Mammary epithelial cell (primary cell): ENCODE measurements at regions not wholly inside any gene's neighbourhood (a gene's known extent, or its start where the extent isn't known, plus 50 kb on each side); places are given as distances from the start of the nearest gene placed in this dataset.

Experiments
- CTCF ChIP-seq, 2 donors: IDR thresholded peaks in 1 of 2; conservative IDR thresholded peaks in 1 of 2; 2 replicates each; pipeline ENCODE4 v1.5.1; 2011 to 2012; ENCODE audit warnings: inconsistent platforms in 2 of 2, low read length in 2 of 2, mild to moderate bottlenecking in 2 of 2, control low read depth in 1 of 2, low read depth in 1 of 2; ENCODE audit not compliant: insufficient read depth in 1 of 2; ENCODE audit errors: extremely low read depth in 1 of 2
- EZH2 ChIP-seq: IDR thresholded peaks from 2 replicates; pipeline ENCODE4 v1.6.1; 2012; ENCODE audit warnings: low read length, inconsistent platforms, borderline replicate concordance

- no peak for TF ChIP-seq CTCF (conservative IDR thresholded peaks at IDR 0.05 in 1 of 2, IDR thresholded peaks at IDR 0.05 in 1 of 2; ENCODE audit: extremely low read depth in 1 of 2, insufficient read depth in 1 of 2, low read depth in 1 of 2, low read length in 2 of 2)
- no peak for TF ChIP-seq EZH2
Observed at GRCh38 chr10:120768227-120768626, 82.9 kb upstream of the WDR11 start.
